Stimulated activated naive CD8-positive, alpha-beta T cell treated with anti-CD3 and anti-CD28 coated beads, Interleukin-15, Interleukin-2, amounts not matched to agents 100 ng/mL and 50 ng/mL, for 24 hours (primary cell): ENCODE measurements at regions not wholly inside any gene's neighbourhood (a gene's known extent, or its start where the extent isn't known, plus 50 kb on each side); places are given as distances from the start of the nearest gene placed in this dataset.

Experiments
- H3K27ac Mint-ChIP-seq: one replicate; pipeline ENCODE4 v1.8.0; 2021; ENCODE audit warnings: mild to moderate bottlenecking, mixed read lengths
- H3K27me3 Mint-ChIP-seq: one replicate; pipeline ENCODE4 v1.8.0; 2021; ENCODE audit warnings: mixed read lengths
- H3K36me3 Mint-ChIP-seq: one replicate; pipeline ENCODE4 v1.8.0; 2021; ENCODE audit warnings: low read depth, mixed read lengths
- H3K4me1 Mint-ChIP-seq: one replicate; pipeline ENCODE4 v1.8.0; 2021; ENCODE audit warnings: low read depth, mixed read lengths
- H3K4me3 Mint-ChIP-seq: one replicate; pipeline ENCODE4 v1.8.0; 2021; ENCODE audit warnings: mild to moderate bottlenecking, mixed read lengths
- H3K9me3 Mint-ChIP-seq: one replicate; pipeline ENCODE4 v1.8.0; 2021; ENCODE audit warnings: mixed read lengths

DNA sequence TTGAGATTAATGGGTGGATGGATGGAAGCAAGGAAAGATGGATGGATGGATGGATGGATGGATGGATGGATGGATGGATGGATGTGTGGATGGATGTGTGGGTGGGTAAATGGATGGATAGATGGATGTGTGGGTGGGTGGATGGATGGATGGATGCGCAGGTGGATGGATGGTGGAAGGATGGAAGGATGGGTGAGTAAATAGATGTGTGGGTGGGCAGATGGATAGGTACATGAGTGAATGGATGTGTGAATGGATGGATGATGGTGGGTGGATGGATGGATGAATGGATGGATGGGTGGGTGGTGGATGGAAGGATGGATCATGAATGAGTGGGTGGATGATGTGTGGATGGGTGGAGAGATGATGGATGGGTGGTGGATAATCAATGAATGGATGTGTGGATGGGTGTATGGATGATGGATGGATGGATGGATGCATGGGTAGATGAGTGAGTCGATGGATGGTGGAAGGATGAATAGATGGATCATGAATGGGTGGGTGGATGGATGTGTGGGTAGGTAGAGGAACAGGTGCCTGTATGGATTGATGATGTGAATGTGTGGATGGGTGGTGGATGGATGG is 375.2 kb downstream of the BRD1 start:
- no peaks in the 10 kb centered on the region for H3K9me3 Mint-ChIP-seq
- H3K36me3 Mint-ChIP-seq, result no peaks in the 10 kb centered on the region
- H3K4me1 Mint-ChIP-seq, result no peaks in the 10 kb centered on the region

DNA sequence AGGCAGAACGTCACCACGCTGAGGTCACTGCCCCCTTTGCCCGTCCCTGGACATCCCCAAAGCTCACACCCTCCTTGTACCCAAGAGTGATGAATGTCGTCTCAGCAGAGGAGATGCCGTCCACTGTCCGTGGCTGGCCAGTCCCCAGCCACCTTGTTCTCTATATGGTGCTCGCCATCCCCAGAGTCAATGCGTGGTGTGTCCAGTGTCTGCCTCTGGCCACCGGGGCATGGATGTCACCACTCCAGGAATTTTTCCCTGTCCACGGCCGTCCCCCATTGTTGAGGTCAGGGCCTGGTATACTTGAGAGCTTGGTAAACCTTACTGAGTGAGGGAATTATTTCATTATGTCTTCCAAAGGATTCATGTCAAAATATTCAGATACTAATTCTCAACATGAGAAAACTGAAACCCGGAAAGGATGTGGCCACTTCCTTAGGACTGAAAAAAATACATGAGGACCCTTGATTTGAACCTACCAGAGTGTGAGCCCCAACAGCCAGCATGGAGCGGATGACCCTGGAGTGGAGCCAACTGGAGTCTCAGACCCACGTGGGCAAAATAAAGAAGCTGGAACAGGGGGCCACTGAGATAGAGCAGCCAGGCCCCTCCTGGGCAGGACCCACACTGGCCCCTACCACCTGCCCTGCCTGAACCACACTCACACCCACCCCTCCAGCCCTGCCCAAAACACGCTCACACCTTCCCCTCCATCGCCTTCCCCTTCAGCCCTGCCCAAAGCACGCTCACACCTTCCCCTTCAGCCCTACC is 376.4 kb downstream of the BRD1 start:
- Mint-ChIP-seq H3K27me3 (peaks cover 37% of the 10 kb centered on the region), H3K27ac (no peak overlapping the region), H3K9me3 (no peaks in the 10 kb centered on the region), H3K4me3 (no peak overlapping the region), H3K4me1 (peaks cover 4% of the 10 kb centered on the region), H3K36me3 (no peaks in the 10 kb centered on the region)

More for the DNA sequence above, 375.2 kb downstream of the BRD1 start:
- no peak overlapping the region for H3K27ac Mint-ChIP-seq
- H3K4me3 Mint-ChIP-seq, result no peak overlapping the region
- H3K27me3 Mint-ChIP-seq, result peaks cover 36% of the 10 kb centered on the region

DNA sequence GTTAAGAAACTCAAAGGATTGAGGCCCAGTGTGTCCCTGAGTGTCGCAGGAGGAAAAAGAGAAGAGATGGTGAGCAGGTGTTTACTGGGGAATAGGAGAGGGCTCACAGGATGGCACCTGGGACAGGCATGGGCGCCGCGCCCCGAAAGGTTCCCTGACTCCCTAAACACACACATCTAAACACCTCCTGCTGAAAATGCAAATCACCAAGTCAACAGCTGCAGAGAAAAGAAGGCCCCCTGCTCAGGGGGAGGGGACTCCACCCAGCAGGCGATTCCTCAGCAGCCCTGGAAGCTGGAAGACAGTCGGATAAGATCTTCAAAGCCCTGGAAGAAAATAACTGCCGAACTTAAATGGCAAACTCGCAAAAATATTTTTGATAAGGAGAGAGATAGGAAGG is 377.2 kb downstream of the BRD1 start:
- H3K4me1 Mint-ChIP-seq, result peaks cover 4% of the 10 kb centered on the region
- H3K4me3 Mint-ChIP-seq, result no peak overlapping the region
- no peaks in the 10 kb centered on the region for H3K36me3 Mint-ChIP-seq
- H3K9me3 Mint-ChIP-seq, result no peaks in the 10 kb centered on the region
- H3K27me3 Mint-ChIP-seq, result peaks cover 38% of the 10 kb centered on the region
- H3K27ac Mint-ChIP-seq, result no peak overlapping the region

DNA sequence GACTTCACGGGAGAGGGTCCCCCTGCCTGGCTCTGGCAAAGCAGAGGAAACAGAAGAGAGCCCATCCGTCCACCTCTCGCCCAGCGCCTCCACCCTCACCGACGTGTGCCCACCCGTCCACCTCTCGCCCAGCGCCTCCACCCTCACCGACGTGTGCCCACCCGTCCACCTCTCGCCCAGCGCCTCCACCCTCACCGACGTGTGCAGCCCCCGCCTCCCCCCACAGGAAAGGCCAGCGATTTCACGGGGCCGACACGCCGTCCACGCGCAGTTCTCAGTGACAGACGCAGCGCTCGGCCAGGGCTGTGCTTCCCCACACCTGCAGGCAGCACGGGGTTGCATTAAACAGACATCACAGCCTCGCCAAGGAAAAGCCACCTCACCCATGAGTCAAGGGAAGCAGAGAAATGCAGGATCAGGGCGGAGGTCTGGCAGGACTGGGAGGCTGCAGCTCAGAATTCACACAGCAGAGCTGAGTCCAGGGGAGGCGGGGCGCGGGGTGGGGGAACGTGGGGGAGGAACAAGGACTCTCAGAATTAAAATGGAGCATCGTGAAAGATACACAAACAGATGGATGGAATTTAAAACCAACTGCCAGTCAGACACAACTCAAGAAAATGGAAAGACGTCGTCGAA is 377.7 kb downstream of the BRD1 start:
- peaks cover 4% of the 10 kb centered on the region for H3K4me1 Mint-ChIP-seq

DNA sequence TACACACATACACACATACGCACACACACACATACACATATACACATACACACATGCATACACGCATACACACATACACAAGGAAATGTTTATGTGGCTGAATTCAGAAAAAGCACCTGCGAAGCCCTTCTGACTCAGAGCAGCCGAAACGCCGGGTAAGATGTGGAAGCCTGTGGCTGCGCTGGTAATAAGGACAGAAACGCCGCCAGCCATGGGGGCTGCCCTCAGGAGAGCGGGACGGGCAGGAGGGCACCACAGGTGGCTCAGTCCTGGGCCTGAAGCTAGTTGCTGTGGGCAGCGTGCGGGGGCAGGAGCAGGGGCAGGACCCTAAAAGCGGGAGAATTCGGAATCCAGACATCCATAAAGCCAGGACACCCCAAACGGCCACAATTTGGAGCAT is 378.3 kb downstream of the BRD1 start:
- Mint-ChIP-seq H3K9me3 (no peaks in the 10 kb centered on the region), H3K4me3 (no peak overlapping the region), H3K27ac (no peak overlapping the region), H3K27me3 (peaks cover 42% of the 10 kb centered on the region), H3K36me3 (no peaks in the 10 kb centered on the region), H3K4me1 (peaks cover 4% of the 10 kb centered on the region)

More for the DNA sequence above, 377.7 kb downstream of the BRD1 start:
- Mint-ChIP-seq H3K36me3 (no peaks in the 10 kb centered on the region), H3K27me3 (peaks cover 38% of the 10 kb centered on the region), H3K4me3 (no peak overlapping the region), H3K27ac (no peak overlapping the region), H3K9me3 (no peaks in the 10 kb centered on the region)

DNA sequence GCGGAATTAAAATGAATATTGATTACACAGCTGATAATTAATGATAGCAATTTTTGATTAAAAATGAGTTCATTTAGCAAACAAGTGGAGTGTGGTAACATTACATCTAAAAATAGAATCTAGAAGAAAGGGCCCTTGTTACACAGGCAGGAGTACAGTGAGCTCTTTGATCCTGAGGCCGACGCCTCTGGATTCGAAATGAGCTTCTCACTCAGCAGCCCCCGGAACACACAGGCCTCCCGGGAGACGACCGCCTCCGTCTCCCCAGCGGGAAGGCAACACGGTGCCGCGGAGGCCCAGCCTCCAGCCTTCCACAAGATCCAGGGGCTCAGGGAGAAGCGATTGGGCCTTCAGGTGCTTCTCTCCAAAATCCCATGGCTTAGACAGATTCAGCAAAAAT is 379.1 kb downstream of the BRD1 start:
- peaks cover 4% of the 10 kb centered on the region for H3K4me1 Mint-ChIP-seq
- no peak overlapping the region for H3K4me3 Mint-ChIP-seq
- no peaks in the 10 kb centered on the region for H3K9me3 Mint-ChIP-seq
- H3K27ac Mint-ChIP-seq, result no peak overlapping the region
- no peaks in the 10 kb centered on the region for H3K36me3 Mint-ChIP-seq
- peaks cover 50% of the 10 kb centered on the region for H3K27me3 Mint-ChIP-seq

DNA sequence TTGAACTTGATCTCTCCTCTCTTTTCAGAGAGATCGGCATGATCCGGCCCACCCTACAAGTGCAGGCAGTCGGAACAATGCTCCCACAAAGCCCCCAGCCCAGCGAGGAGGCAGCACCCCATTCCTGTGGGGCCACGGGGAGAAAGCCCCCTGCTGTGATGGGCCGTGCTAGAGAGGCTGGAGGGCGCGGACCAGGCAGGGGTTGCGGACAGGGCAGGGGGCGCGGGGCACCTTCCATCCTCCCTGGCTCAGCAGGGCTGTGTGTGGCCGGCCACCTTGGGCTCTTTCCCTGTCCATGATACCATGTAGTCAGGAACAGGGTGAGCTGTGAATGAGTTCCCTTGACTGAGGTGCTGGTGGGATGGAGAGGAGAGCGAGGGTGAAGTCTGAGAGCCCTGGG is 379.8 kb downstream of the BRD1 start:
- H3K27ac Mint-ChIP-seq, result no peak overlapping the region
- peaks cover 53% of the 10 kb centered on the region for H3K27me3 Mint-ChIP-seq
- no peaks in the 10 kb centered on the region for H3K36me3 Mint-ChIP-seq
- H3K4me1 Mint-ChIP-seq, result peaks cover 4% of the 10 kb centered on the region
- no peaks in the 10 kb centered on the region for H3K9me3 Mint-ChIP-seq
- H3K4me3 Mint-ChIP-seq, result no peak overlapping the region

DNA sequence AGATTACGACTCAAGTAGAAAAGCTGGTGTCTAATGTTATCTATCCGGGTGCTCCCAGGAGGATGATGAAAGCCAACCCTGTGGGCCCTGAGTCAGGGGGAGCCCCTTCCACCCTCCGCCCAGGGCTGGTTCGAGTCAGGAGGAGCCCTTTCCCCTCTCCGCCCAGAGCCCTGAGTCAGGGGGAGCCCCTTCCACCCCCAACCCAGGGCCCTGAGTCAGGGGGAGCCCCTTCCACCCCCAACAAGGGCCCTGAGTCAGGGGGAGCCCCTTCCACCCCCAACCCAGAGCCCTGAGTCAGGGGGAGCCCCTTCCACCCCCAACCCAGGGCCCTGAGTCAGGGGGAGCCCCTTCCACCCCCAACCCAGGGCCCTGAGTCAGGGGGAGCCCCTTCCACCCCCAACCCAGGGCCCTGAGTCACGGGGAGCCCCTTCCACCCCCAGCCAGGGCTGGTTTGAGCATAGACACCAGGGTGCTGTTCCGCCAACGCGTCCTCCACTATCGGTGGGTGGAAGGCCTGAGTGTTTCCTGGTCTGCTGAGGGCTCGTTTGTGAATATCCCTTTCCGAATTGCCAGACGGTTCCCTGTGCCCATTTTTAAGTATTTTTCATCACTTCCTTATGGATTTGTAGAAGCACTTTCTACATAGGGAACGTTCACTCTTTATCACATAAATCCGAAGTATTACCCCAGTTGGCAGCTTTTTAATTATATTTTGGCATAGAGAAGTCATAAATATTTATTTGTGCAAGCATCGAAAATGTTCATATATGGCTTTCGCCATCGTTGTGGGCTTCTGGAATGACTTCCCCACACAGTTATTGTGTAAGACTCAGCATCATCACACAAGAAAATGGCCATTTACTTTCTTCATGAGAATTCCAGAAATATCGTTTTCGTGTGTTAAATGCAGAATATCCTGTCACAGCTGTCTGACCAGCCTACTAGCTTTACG is 380.6 kb downstream of the BRD1 start:
- no peak overlapping the region for H3K4me3 Mint-ChIP-seq
- peaks cover 4% of the 10 kb centered on the region for H3K4me1 Mint-ChIP-seq
- no peak overlapping the region for H3K27ac Mint-ChIP-seq
- H3K27me3 Mint-ChIP-seq, result peaks cover 54% of the 10 kb centered on the region
- no peaks in the 10 kb centered on the region for H3K9me3 Mint-ChIP-seq
- no peaks in the 10 kb centered on the region for H3K36me3 Mint-ChIP-seq

DNA sequence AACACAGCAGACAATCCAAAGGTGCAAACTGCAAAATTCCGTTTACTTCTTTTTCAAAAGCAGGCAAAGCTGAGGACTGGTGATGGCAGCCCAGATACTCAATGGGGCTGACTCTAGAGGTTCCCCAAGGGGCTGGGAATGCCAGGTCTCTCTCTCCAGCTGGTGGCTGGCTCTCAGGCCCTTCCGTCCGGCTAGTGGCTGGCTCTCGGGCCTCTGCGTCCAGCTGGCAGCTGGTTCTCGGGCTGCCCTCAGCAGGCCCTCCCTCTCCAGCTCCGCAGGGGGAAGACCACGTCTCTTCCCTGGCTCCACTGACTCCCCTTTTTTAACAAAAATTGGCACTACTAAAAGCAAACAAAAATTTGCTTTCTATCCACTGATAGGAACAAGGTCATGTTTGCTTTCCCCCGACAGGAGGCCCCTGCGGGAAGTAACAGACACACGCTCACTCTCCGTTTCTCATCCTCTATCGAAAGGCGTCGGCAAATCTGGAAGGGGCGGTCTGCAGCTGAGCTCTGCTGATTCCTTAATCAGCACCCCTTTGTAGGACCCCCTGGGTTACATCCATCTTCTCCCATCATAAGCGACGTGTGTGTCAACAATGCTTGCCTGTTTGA is 381.4 kb downstream of the BRD1 start:
- Mint-ChIP-seq H3K4me3 (no peak overlapping the region), H3K27ac (no peak overlapping the region), H3K27me3 (peaks cover 53% of the 10 kb centered on the region), H3K4me1 (peaks cover 4% of the 10 kb centered on the region), H3K9me3 (no peaks in the 10 kb centered on the region), H3K36me3 (no peaks in the 10 kb centered on the region)

DNA sequence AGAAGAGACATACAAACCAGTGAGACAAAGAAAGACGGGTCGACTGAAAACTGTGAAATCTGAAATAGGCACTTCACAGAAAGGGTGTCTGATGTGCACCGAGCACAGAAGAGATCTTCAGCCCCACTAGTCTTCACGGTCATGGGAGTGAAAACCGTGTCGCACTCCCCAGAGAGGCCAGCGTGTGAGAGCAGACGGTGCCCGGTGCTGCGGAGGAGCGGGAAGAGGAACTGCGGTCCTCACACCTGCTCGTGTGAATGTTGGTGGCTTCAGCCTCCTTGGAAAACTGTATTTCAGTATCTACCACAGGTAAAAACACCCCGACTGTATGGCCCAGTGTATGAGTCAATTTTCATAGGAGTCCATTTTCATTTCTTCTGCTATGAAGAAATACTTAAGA is 382.9 kb downstream of the BRD1 start:
- Mint-ChIP-seq H3K9me3 (no peaks in the 10 kb centered on the region), H3K4me1 (peaks cover 4% of the 10 kb centered on the region), H3K27me3 (peaks cover 41% of the 10 kb centered on the region), H3K4me3 (no peak overlapping the region), H3K36me3 (no peaks in the 10 kb centered on the region), H3K27ac (no peak overlapping the region)

DNA sequence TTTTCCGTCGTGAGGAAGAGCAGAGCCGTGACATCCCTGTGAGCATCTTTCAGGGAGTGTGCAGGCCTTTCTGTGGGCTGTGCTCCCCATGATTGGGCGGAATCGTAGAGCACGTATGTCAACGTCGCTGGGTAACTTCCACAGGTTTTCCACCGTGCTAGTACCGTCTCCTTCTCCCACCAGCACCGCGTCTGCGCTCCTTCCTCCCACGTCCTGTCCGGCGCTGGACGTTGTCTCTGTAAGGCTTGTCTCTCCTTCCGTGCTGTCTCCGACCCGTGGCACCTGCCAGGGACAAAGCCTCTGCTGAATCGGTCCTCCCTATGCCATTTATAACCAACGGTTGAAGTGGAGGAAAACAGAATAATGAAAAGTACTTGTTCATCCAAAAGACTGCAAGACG is 386.7 kb downstream of the BRD1 start:
- Mint-ChIP-seq H3K27ac (no peak overlapping the region), H3K4me1 (no peaks in the 10 kb centered on the region), H3K27me3 (peaks cover 19% of the 10 kb centered on the region), H3K36me3 (no peaks in the 10 kb centered on the region), H3K4me3 (no peak overlapping the region), H3K9me3 (no peaks in the 10 kb centered on the region)

DNA sequence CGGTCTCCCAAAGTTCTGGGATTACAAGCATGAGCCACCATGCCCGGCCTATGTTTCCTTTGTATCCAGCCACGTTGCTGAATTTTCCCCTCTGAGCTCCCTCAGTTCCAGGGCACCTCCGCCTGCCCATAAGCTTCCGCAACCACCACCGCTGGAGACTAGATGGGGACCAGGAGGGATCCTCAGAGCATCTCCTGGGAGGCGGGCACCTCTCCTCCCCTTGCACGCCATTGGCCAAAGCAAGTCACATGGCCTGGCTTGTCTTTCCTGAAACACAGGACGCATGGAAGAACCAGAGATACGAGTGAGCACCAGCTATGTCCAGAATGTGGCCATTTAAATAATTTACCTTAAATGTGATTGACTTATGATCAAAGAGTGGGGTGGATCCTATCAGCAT is 388.3 kb downstream of the BRD1 start:
- H3K36me3 Mint-ChIP-seq, result no peaks in the 10 kb centered on the region
- no peaks in the 10 kb centered on the region for H3K4me1 Mint-ChIP-seq
- peaks cover 14% of the 10 kb centered on the region for H3K27me3 Mint-ChIP-seq
- H3K9me3 Mint-ChIP-seq, result no peaks in the 10 kb centered on the region
- no peak overlapping the region for H3K27ac Mint-ChIP-seq
- no peak overlapping the region for H3K4me3 Mint-ChIP-seq

DNA sequence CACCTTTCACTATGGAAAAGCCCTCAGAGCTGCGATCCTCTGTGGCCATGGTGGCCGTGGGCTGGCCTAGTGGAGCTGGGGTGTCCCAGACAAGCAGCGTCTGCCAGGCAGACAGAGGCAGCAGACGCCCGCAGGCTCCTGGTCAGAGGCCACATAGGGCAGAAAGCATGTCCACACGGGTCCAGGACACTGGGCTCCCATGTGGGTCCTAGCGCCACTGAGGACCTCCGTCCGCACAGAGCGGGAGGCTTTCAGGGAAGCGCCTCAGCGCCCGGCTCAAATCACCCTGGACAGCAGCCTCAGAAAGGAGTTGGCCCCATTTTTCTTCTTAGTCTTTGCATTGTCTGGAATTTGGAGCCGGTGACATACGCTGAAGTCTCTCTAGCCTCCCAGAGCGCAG is 389.7 kb downstream of the BRD1 start:
- Mint-ChIP-seq H3K9me3 (no peaks in the 10 kb centered on the region), H3K4me1 (no peaks in the 10 kb centered on the region), H3K27ac (no peak overlapping the region), H3K27me3 (peaks cover 7% of the 10 kb centered on the region), H3K4me3 (no peak overlapping the region), H3K36me3 (no peaks in the 10 kb centered on the region)

DNA sequence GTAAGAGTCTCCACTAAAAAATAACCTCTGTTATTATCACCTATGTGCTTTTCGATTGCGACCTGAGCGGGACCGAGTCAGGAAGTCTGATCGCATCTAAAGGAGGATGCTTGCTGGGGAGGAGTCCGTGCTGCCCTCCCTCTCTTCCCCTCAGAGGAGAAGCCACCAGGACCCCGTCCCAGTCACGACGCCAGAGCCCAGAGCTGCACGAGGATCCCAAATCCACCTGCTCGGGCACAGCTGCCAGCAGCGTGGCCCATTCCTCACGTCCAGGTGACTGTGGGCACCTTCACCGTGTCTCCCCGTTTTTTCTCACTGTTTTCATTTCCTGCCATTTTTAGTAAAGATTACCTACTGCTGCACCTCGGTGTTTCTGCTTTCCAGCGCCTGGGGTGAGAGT is 390.3 kb downstream of the BRD1 start:
- no peaks in the 10 kb centered on the region for H3K9me3 Mint-ChIP-seq
- H3K36me3 Mint-ChIP-seq, result no peaks in the 10 kb centered on the region
- no peak overlapping the region for H3K27ac Mint-ChIP-seq
- no peak overlapping the region for H3K4me3 Mint-ChIP-seq
- no peaks in the 10 kb centered on the region for H3K4me1 Mint-ChIP-seq
- peaks cover 10% of the 10 kb centered on the region for H3K27me3 Mint-ChIP-seq
